SK-N-MC (cell line): ENCODE measurements at regions not wholly inside any gene's neighbourhood (a gene's known extent, or its start where the extent isn't known, plus 50 kb on each side); places are given as distances from the start of the nearest gene placed in this dataset.

ENCODE experiments used
- EZH2 ChIP-seq: fragments of 200-600 bp; sonication (generic); IDR thresholded peaks from one replicate; pipeline ENCODE4 v1.6.1; 2017; ENCODE audit warnings: antibody characterized with exemption
- POLR2AphosphoS5 ChIP-seq: IDR thresholded peaks from 2 replicates; pipeline ENCODE4 v1.6.1; 2012; ENCODE audit warnings: mild to moderate bottlenecking, low read depth, low read length, borderline replicate concordance

- no peak for TF ChIP-seq EZH2
- TF ChIP-seq POLR2AphosphoS5 = no peak
Measured at GRCh38 chr11:37747121-37747520, 1149.1 kb upstream of the RAG2 start.
